Endothelial cell of umbilical vein (primary cell): ENCODE measurements at regions not wholly inside any gene's neighbourhood (a gene's known extent, or its start where the extent isn't known, plus 50 kb on each side); places are given as distances from the start of the nearest gene placed in this dataset.

ENCODE experiments used
- BruUV-seq: library from RNA; stranded (reverse); fragments of 400-500 nt; replicated peaks from 2 replicates; lab custom pipeline; 2021; lab: Mats Ljungman, UMichigan
- CTCF ChIA-PET: fragments of 300-600, 350-600 bp; sonication (Branson Sonifier 250); formaldehyde crosslinking; loops from one replicate; lab custom pipeline; 2021; ENCODE audit warnings: antibody characterized with exemption, inconsistent platforms; lab: Charles Lee
- POLR2A ChIA-PET: fragments of 300-600, 350-600 bp; sonication (Branson Sonifier 250); formaldehyde crosslinking; loops from one replicate; lab custom pipeline; 2021; ENCODE audit warnings: antibody characterized with exemption, inconsistent platforms; lab: Charles Lee
- DNase-seq: peaks from one replicate; pipeline ENCODE4 v3.0.0-alpha.2; 2011; ENCODE audit warnings: low read depth, low spot score
- FAIRE-seq: peaks from 2 replicates; lab custom pipeline; 2011; peaks lifted over from hg19 to GRCh38; lab: Jason Lieb, UNC
- H2AFZ ChIP-seq: 2 replicates; pipeline ENCODE4 v1.6.0; 2012; ENCODE audit warnings: low read depth, low read length, control low read depth, inconsistent platforms
- H3K27ac ChIP-seq: 2 replicates; pipeline ENCODE4 v1.5.1; 2011; ENCODE audit warnings: low read depth, mild to moderate bottlenecking, control low read depth, low read length, moderate library complexity; ENCODE audit not compliant: insufficient read depth
- H3K27me3 ChIP-seq, 2 experiments: 2 replicates each; pipeline versions ENCODE4 v1.6.0 to v1.6.1; 2011; ENCODE audit warnings: low read length in 2 of 2, mixed read lengths in 1 of 2; ENCODE audit not compliant: control insufficient read depth in 2 of 2, insufficient read depth in 2 of 2
- H3K36me3 ChIP-seq, 2 experiments: 2 replicates in 1 of 2; 3 replicates in 1 of 2; pipeline ENCODE4 v1.5.1; 2011; ENCODE audit warnings: low read length in 2 of 2, mild to moderate bottlenecking in 1 of 2, moderate library complexity in 1 of 2; ENCODE audit not compliant: control insufficient read depth in 2 of 2, insufficient read depth in 2 of 2; ENCODE audit errors: extremely low read depth in 1 of 2
- H3K4me1 ChIP-seq: 3 replicates; pipeline ENCODE4 v1.5.1; 2011; ENCODE audit warnings: mild to moderate bottlenecking, low read length; ENCODE audit not compliant: control insufficient read depth, insufficient read depth; ENCODE audit errors: extremely low read depth
- H3K4me2 ChIP-seq: 2 replicates; pipeline ENCODE4 v1.6.1; 2011; ENCODE audit warnings: low read length, control low read depth, mixed read lengths; ENCODE audit not compliant: insufficient read depth
- H3K4me3 ChIP-seq, 3 experiments: fragments of 200-600 bp in 1 of 3; sonication (generic), shearing (Covaris generic) in 1 of 3; replicated peaks in 1 of 3; 2 replicates each; pipeline ENCODE4 v1.5.1; 2011 to 2016; ENCODE audit warnings: control low read depth in 3 of 3, low read length in 3 of 3, mild to moderate bottlenecking in 2 of 3, inconsistent platforms in 1 of 3, low read depth in 1 of 3, moderate library complexity in 1 of 3; ENCODE audit not compliant: insufficient read depth in 1 of 3
- H3K79me2 ChIP-seq: 2 replicates; pipeline ENCODE4 v1.6.0; 2012; ENCODE audit warnings: low read length, inconsistent platforms; ENCODE audit not compliant: control insufficient read depth, insufficient read depth
- H3K9ac ChIP-seq: replicated peaks from 2 replicates; pipeline ENCODE3; 2011; ENCODE audit warnings: low read length, control low read depth; ENCODE audit not compliant: insufficient read depth; ENCODE audit errors: extremely low read depth
- H3K9me1 ChIP-seq: replicated peaks from 3 replicates; pipeline ENCODE4 v1.6.0; 2011; ENCODE audit warnings: mild to moderate bottlenecking, low read length; ENCODE audit not compliant: control insufficient read depth, insufficient read depth; ENCODE audit errors: extremely low read depth
- H3K9me3 ChIP-seq: replicated peaks from 2 replicates; pipeline ENCODE4 v1.5.1; 2012; ENCODE audit warnings: low read length, inconsistent platforms; ENCODE audit not compliant: control insufficient read depth, insufficient read depth
- H4K20me1 ChIP-seq: replicated peaks from 2 replicates; pipeline ENCODE3; 2011; ENCODE audit warnings: mild to moderate bottlenecking, low read length; ENCODE audit not compliant: control insufficient read depth, insufficient read depth; ENCODE audit errors: extremely low read depth
- CTCF ChIP-seq, 2 donors: IDR thresholded peaks; 1 replicate in 1 of 2; 2 replicates in 1 of 2; pipeline ENCODE4 v1.5.1; 2011; ENCODE audit warnings: low read length in 2 of 2, mild to moderate bottlenecking in 2 of 2, moderate library complexity in 2 of 2, control low read depth in 1 of 2, inconsistent platforms in 1 of 2, low read depth in 1 of 2; ENCODE audit not compliant: insufficient read depth in 1 of 2; ENCODE audit errors: extremely low read depth in 1 of 2
- EZH2 ChIP-seq: IDR thresholded peaks from 2 replicates; pipeline ENCODE4 v1.6.1; 2012; ENCODE audit warnings: borderline replicate concordance, low read depth, mild to moderate bottlenecking, moderate library complexity, low read length, inconsistent platforms; ENCODE audit not compliant: severe bottlenecking
- FOS ChIP-seq: IDR thresholded peaks from 2 replicates; pipeline ENCODE4 v1.6.1; 2011; ENCODE audit warnings: mild to moderate bottlenecking, low read length, moderate library complexity, borderline replicate concordance; ENCODE audit not compliant: insufficient read depth
- GATA2 ChIP-seq: IDR thresholded peaks from 2 replicates; pipeline ENCODE4 v1.7.0; 2011; ENCODE audit warnings: low read depth, mild to moderate bottlenecking, moderate library complexity, mixed read lengths, low read length; ENCODE audit not compliant: insufficient read length, insufficient read depth
- JUN ChIP-seq: IDR thresholded peaks from 2 replicates; pipeline ENCODE4 v1.6.1; 2011; ENCODE audit warnings: borderline replicate concordance, low read depth; ENCODE audit not compliant: insufficient read length, insufficient read depth
- MAX ChIP-seq: IDR thresholded peaks from 2 replicates; pipeline ENCODE4 v1.6.1; 2011; ENCODE audit not compliant: insufficient read depth, insufficient read length
- MYC ChIP-seq: IDR thresholded peaks from one replicate; pipeline ENCODE4 v1.6.1; 2011; ENCODE audit warnings: mild to moderate bottlenecking, low read depth, low read length
- POLR2A ChIP-seq: IDR thresholded peaks from 2 replicates; pipeline ENCODE4 v1.6.1; 2012; ENCODE audit warnings: low read depth, mild to moderate bottlenecking, control low read depth, low read length
- POLR2AphosphoS5 ChIP-seq: IDR thresholded peaks from 2 replicates; pipeline ENCODE4 v1.6.1; 2012; ENCODE audit warnings: low read depth, mild to moderate bottlenecking, control low read depth, low read length, moderate library complexity; ENCODE audit not compliant: insufficient read depth
- dilution Hi-C: fragments of 300-500 bp; cut with MboI; formaldehyde crosslinking; loops from one replicate; pipeline ENCODE4 v1.15.0; 2019; ENCODE audit warnings: low sequenced_read_pairs; ENCODE audit not compliant: extremely low pct_ligation_motif_present
- intact Hi-C: fragments of 100-400 bp; cut with micrococcal nuclease; formaldehyde crosslinking; loops from one replicate; pipeline ENCODE4 v1.10.0; 2022

GRCh38 chr9:70465398-70465797 is 50.9 kb upstream of the KLF9 start:
- TF ChIP-seq MYC (no peak), MAX (no peak), FOS (no peak), POLR2AphosphoS5 (no peak), CTCF (IDR thresholded peaks at IDR 0.05; ENCODE audit: extremely low read depth in 1 of 2, insufficient read depth in 1 of 2, low read depth in 1 of 2, low read length in 2 of 2) (no peak), JUN (no peak), GATA2 (no peak), EZH2 (no peak), POLR2A (no peak)
- Histone ChIP-seq H3K79me2 (no peaks in the 10 kb centered on the region), H3K9me3 (no peaks in the 10 kb centered on the region), H4K20me1 (no peaks in the 10 kb centered on the region), H3K4me2 (no peak overlapping the region), H3K4me3 (no peak overlapping the region), H2AFZ (no peak overlapping the region), H3K36me3 (no peaks in the 10 kb centered on the region), H3K27ac (no peak overlapping the region), H3K4me1 (peaks cover 10% of the 10 kb centered on the region), H3K27me3 (no peaks in the 10 kb centered on the region), H3K9ac (no peak overlapping the region), H3K9me1 (no peaks in the 10 kb centered on the region)
- POLR2A ChIA-PET: no interaction called here
- intact Hi-C loops: no loop called here
- DNase-seq (no peak), FAIRE-seq (no peak)
- dilution Hi-C loops: no loop called here
- no TSS peak for BruUV-seq
- CTCF ChIA-PET: interaction anchor here (1.1 to 1.2 kb wide), 2 partner anchors 16 to 19 kb away, joined by 3 read pairs; no protein-coding TSS in a partner anchor
